RWPE2 (cell line): ENCODE measurements at regions not wholly inside any gene's neighbourhood (a gene's known extent, or its start where the extent isn't known, plus 50 kb on each side); places are given as distances from the start of the nearest gene placed in this dataset.

Experiments used
- ATAC-seq: fragments of 200-7000 bp; cut with Tn5 transposase; 3 replicates; pipeline ENCODE4 v1.9.1; 2021; ENCODE audit warnings: low read depth
- DNase-seq: peaks from one replicate; pipeline ENCODE4 v3.0.0-alpha.2; 2020; ENCODE audit warnings: low spot score
- H3K27ac ChIP-seq: fragments of 450-650 bp; 2 replicates; pipeline ENCODE4 v1.5.1; 2017; ENCODE audit warnings: mild to moderate bottlenecking; ENCODE audit not compliant: poor library complexity, severe bottlenecking
- H3K27me3 ChIP-seq: fragments of 250-450 bp; sonication (Bioruptor Pico); 2 replicates; pipeline ENCODE4 v1.5.1; 2021; ENCODE audit warnings: mild to moderate bottlenecking, moderate library complexity; ENCODE audit not compliant: insufficient read depth, poor library complexity, severe bottlenecking
- H3K36me3 ChIP-seq: fragments of 250-450 bp; sonication (Bioruptor Pico); 2 replicates; pipeline ENCODE4 v1.5.1; 2020; ENCODE audit warnings: low read depth, mild to moderate bottlenecking, moderate library complexity
- H3K4me1 ChIP-seq: fragments of 250-450 bp; sonication (Bioruptor Pico); 2 replicates; pipeline ENCODE4 v1.5.1; 2021; ENCODE audit warnings: mild to moderate bottlenecking, moderate library complexity; ENCODE audit not compliant: insufficient read depth, poor library complexity, severe bottlenecking
- H3K4me3 ChIP-seq: fragments of 250-450 bp; sonication (Bioruptor Pico); 2 replicates; pipeline ENCODE4 v1.5.1; 2021; ENCODE audit warnings: mild to moderate bottlenecking, moderate library complexity; ENCODE audit not compliant: severe bottlenecking
- H3K9me3 ChIP-seq: fragments of 250-450 bp; sonication (Bioruptor Pico); 2 replicates; pipeline ENCODE4 v1.5.1; 2021; ENCODE audit warnings: mild to moderate bottlenecking, moderate library complexity; ENCODE audit not compliant: severe bottlenecking
- TF ChIP-seq, protein P1 (sequence below): fragments of 450-650 bp; IDR thresholded peaks from one replicate; pipeline ENCODE4 v1.5.1; 2017; ENCODE audit warnings: mild to moderate bottlenecking, moderate library complexity; ENCODE audit not compliant: poor library complexity, severe bottlenecking

DNA sequence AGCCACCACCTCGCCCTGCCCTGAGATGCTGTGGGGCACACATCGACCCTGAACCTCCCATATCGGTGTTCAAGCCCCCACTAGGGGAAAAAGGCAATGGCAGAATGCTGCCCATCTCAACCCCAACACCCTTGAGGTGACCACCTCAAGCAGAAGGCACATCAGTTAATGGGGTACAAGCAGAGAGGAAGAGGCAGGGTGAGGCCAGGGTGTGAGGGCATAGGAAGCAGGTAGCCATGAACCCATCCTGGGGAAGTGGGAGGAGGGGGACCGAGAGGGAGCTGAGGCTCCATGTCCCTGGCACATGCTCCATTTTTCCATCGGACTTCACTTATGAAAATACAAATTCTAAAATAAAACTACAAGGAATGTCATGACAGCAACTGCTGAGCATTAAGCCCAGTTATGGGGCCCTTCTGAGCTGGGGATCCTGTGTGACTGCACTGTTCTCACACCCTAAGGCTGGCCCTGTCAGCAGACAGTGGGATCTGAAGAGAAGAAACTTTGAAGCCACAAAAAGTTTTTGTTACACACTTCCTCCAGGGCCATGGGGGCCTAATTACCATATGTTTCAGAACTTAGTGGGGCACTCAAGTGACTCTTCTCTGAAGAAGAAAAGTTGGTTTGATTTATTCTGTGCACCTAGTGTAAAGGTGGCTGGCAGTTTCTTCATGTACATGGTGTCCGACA is 68.2 kb upstream of the FAM241A start:
- TF ChIP-seq, protein P1, sequence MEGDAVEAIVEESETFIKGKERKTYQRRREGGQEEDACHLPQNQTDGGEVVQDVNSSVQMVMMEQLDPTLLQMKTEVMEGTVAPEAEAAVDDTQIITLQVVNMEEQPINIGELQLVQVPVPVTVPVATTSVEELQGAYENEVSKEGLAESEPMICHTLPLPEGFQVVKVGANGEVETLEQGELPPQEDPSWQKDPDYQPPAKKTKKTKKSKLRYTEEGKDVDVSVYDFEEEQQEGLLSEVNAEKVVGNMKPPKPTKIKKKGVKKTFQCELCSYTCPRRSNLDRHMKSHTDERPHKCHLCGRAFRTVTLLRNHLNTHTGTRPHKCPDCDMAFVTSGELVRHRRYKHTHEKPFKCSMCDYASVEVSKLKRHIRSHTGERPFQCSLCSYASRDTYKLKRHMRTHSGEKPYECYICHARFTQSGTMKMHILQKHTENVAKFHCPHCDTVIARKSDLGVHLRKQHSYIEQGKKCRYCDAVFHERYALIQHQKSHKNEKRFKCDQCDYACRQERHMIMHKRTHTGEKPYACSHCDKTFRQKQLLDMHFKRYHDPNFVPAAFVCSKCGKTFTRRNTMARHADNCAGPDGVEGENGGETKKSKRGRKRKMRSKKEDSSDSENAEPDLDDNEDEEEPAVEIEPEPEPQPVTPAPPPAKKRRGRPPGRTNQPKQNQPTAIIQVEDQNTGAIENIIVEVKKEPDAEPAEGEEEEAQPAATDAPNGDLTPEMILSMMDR, result no peak
- Histone ChIP-seq H3K4me3 (no peak overlapping the region), H3K9me3 (peaks cover 2% of the 10 kb centered on the region), H3K27ac (no peak overlapping the region), H3K36me3 (no peaks in the 10 kb centered on the region), H3K4me1 (peaks cover 2% of the 10 kb centered on the region), H3K27me3 (no peaks in the 10 kb centered on the region)
- DNase-seq (no peak), ATAC-seq (no peak)

DNA sequence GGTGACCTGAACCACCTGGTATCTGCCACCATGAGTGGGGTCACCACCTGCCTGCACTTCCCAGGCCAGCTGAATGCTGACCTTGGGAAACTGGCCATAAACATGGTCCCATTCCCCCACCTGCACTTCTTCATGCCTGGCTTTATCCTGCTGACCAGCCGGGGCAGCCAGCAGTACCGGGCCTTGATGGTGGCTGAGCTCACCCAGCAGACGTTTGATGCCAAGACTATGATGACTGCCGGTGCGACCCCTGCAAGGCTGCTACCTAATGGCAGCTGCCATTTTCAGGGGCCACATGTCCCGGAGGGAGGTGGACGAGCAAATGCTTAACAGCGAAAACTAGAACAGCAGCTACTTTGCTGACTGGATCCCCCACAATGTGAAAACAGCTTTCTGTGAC is 67.5 kb upstream of the FAM241A start:
- Histone ChIP-seq H3K9me3 (peaks cover 2% of the 10 kb centered on the region), H3K4me3 (no peak overlapping the region), H3K4me1 (peaks cover 9% of the 10 kb centered on the region), H3K36me3 (no peaks in the 10 kb centered on the region), H3K27me3 (no peaks in the 10 kb centered on the region), H3K27ac (no peak overlapping the region)
- no peak for ATAC-seq
- TF ChIP-seq, protein P1, result no peak
- no peak for DNase-seq

DNA sequence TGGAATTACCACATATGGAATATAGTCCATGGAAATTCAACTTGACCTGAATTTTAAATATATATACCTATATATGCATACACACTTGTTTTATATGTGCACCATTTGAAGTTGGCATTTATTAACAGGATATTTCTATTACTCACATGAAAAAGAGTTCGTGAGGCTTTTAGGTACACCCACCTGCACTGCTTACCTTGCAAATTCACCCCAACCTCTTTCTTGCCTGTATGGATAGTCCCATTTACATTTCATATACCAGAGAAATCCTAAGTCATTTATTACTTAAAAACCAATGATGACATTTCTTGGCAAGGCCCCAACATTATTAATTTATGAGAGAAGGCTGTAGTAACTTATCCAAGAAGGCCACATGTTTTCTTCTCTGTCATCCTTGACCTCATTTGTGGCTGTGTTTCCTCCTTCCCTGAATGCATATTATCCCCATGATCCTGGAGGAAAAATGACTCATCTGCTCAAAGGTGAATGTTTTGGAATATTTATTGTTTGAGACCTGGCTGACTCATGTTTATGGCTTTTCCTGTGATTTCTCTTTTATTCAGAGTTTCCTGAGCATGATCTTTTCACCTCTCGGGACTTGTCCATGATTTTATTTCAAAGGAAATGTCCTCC is 62.2 kb upstream of the FAM241A start:
- Histone ChIP-seq H3K27ac (peak overlapping the region; percentile 94), H3K4me3 (no peak overlapping the region), H3K27me3 (no peaks in the 10 kb centered on the region), H3K9me3 (no peaks in the 10 kb centered on the region), H3K36me3 (no peaks in the 10 kb centered on the region), H3K4me1 (peaks cover 26% of the 10 kb centered on the region)
- TF ChIP-seq, protein P1, result no peak
- no peak for DNase-seq
- ATAC-seq, result peak; percentile 94

DNA sequence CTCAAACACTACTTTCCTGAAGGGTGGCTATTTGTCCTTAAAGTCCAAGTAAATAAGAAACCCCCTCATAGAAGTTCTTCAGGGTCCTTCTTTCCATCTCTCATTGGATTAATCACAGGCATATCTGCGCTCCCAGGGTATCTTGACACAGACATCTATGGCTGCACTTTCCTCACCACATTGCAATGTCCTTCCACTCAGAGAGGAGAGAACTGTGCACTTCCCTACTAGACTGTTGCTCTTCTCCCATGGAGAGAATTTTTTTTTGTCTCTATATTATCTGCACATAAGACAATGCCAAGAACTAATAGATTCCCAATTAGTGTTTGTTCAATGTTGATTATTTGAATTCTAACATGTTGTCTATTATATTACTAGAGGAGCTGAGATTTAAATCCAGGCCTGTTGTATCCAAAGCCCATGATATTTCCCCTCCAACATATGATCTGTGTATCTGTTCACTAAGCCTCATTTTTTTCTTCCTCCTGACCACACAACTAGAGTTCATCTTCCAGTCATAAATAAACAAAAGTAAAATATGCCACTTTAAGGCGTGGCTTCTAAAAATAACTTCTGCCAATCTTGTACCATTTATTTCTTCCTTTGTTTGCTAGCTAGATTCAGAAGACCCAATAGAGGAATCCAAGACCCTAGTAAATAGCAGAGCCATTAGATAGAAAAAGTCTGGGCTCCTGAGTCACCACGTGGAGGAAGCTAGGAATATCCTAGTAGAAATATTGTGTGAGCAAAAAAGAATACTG is 61.5 kb upstream of the FAM241A start:
- H3K27ac ChIP-seq, result peak overlapping the region; percentile 94
- no peak for DNase-seq
- TF ChIP-seq, protein P1, result no peak

More for the DNA sequence above, 61.5 kb upstream of the FAM241A start:
- ATAC-seq, result peak; percentile 58
- no peaks in the 10 kb centered on the region for H3K27me3 ChIP-seq
- peaks cover 26% of the 10 kb centered on the region for H3K4me1 ChIP-seq
- no peak overlapping the region for H3K4me3 ChIP-seq
- H3K9me3 ChIP-seq, result no peaks in the 10 kb centered on the region
- H3K36me3 ChIP-seq, result no peaks in the 10 kb centered on the region
